ENCODE measurements at regions not wholly inside any gene's neighbourhood (a gene's known extent, or its start where the extent isn't known, plus 50 kb on each side); places are given as distances from the start of the nearest gene placed in this dataset.

DNA sequence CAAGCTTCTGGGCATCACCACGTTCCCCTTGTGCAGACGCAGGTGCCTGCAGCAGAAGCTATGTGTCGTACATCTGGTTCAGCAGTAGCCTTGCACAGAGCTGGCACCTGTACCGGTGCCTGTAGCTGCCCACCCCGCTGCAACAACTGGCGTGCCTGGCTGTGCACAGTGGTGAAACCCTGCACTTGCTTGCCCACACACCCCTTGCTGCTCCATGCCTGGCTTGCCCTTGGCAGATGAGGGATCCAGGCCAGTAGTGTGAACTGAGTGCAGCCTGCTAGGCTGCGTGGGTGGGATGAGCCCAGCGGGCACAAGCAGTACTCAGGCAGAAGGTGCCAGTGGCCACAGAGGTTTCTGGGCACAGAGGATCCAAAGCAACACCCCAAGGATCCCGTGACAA is 528.4 kb downstream of the PPARGC1A start:
- Histone ChIP-seq H3K27me3 (ENCODE audit: low read depth) (no peaks in the 10 kb centered on the region), H3K36me3 (no peaks in the 10 kb centered on the region), H3K4me3 (no peak overlapping the region), H3K4me1 (no peaks in the 10 kb centered on the region), H3K27ac (replicated peaks) (no peak overlapping the region), H3K9me3 (replicated peaks) (no peaks in the 10 kb centered on the region)
- DNase-seq: no peak
- intact Hi-C loops (cut with micrococcal nuclease): no loop called here
- TF ChIP-seq, protein P1, sequence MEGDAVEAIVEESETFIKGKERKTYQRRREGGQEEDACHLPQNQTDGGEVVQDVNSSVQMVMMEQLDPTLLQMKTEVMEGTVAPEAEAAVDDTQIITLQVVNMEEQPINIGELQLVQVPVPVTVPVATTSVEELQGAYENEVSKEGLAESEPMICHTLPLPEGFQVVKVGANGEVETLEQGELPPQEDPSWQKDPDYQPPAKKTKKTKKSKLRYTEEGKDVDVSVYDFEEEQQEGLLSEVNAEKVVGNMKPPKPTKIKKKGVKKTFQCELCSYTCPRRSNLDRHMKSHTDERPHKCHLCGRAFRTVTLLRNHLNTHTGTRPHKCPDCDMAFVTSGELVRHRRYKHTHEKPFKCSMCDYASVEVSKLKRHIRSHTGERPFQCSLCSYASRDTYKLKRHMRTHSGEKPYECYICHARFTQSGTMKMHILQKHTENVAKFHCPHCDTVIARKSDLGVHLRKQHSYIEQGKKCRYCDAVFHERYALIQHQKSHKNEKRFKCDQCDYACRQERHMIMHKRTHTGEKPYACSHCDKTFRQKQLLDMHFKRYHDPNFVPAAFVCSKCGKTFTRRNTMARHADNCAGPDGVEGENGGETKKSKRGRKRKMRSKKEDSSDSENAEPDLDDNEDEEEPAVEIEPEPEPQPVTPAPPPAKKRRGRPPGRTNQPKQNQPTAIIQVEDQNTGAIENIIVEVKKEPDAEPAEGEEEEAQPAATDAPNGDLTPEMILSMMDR (IDR thresholded peaks at IDR 0.05; ENCODE audit: borderline replicate concordance): no peak

DNA sequence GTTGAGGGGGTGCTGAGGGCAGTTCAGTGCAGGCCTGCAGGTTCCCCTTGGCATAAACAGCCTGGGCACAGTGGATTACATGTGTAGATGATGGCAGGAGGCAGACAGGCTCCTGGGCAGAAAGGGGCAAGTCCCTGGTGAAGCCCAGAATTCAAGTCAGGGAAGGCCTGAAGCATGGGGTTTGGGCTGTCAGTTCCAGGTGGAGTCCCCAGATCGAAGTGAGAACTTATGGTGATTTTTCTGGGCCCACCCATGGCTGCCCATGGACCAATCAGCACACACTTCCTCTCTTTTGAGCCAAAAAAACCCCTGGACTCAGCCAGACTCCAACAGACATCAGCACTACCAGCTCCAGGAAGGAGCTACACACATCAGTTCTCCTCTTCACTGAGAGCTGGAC is 529.1 kb downstream of the PPARGC1A start:
- H3K27me3 ChIP-seq (ENCODE audit: low read depth): no peaks in the 10 kb centered on the region
- no peak overlapping the region for H3K27ac ChIP-seq (replicated peaks)
- H3K4me3 ChIP-seq: no peak overlapping the region
- TF ChIP-seq, protein P1 (IDR thresholded peaks at IDR 0.05; ENCODE audit: borderline replicate concordance): no peak
- no peaks in the 10 kb centered on the region for H3K4me1 ChIP-seq
- no peaks in the 10 kb centered on the region for H3K9me3 ChIP-seq (replicated peaks)
- DNase-seq: no peak
- no peaks in the 10 kb centered on the region for H3K36me3 ChIP-seq
- intact Hi-C loops (cut with micrococcal nuclease): no loop called here

DNA sequence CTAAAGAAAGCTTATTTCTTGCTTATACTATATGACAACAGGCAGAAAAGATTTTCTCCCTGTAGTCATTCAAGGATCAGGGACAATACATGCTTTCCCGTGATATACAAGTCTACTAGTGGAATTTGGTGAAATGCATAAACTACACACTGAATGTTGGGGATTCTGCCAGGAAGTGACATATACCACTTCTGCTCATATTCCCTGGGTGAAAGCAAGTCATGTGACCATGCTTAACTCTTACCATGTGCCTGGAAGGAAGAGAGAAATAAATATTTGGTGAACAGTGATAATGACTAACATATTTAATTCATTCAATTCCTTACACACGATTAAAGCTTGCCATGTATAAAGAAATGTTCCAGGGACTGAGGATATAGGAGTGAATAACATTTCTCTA is 534.6 kb downstream of the PPARGC1A start:
- H3K9me3 ChIP-seq (replicated peaks): no peaks in the 10 kb centered on the region
- H3K4me3 ChIP-seq: no peak overlapping the region
- intact Hi-C loops (cut with micrococcal nuclease): no loop called here
- TF ChIP-seq, protein P1 (IDR thresholded peaks at IDR 0.05; ENCODE audit: borderline replicate concordance): no peak
- H3K27ac ChIP-seq (replicated peaks): no peak overlapping the region
- H3K36me3 ChIP-seq: no peaks in the 10 kb centered on the region
- H3K4me1 ChIP-seq: no peaks in the 10 kb centered on the region
- no peak for DNase-seq
- H3K27me3 ChIP-seq (ENCODE audit: low read depth): no peaks in the 10 kb centered on the region

DNA sequence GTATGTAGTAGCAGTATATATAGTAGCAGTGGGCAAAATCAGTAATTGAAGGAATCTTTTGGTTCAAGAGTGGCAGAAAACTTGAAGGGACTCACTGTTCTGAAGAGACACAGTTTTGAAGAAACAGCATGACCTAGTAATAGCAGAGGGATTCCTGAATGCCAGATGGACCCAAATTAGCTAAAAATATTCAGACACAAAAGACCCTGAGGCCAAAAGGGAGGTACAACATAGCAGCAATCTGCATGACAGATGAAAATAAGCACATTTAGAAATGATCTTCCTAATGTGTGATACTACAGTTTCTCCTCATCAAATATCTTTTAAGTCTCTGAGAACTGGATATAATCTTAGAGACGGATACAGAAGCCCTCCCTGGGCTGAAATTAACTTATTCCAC is 536.6 kb downstream of the PPARGC1A start:
- intact Hi-C loops (cut with micrococcal nuclease): no loop called here
- Histone ChIP-seq H3K27ac (replicated peaks) (no peak overlapping the region), H3K4me3 (no peak overlapping the region), H3K4me1 (no peaks in the 10 kb centered on the region), H3K27me3 (ENCODE audit: low read depth) (no peaks in the 10 kb centered on the region), H3K36me3 (no peaks in the 10 kb centered on the region), H3K9me3 (replicated peaks) (no peaks in the 10 kb centered on the region)
- TF ChIP-seq, protein P1 (IDR thresholded peaks at IDR 0.05; ENCODE audit: borderline replicate concordance): no peak
- DNase-seq: no peak

DNA sequence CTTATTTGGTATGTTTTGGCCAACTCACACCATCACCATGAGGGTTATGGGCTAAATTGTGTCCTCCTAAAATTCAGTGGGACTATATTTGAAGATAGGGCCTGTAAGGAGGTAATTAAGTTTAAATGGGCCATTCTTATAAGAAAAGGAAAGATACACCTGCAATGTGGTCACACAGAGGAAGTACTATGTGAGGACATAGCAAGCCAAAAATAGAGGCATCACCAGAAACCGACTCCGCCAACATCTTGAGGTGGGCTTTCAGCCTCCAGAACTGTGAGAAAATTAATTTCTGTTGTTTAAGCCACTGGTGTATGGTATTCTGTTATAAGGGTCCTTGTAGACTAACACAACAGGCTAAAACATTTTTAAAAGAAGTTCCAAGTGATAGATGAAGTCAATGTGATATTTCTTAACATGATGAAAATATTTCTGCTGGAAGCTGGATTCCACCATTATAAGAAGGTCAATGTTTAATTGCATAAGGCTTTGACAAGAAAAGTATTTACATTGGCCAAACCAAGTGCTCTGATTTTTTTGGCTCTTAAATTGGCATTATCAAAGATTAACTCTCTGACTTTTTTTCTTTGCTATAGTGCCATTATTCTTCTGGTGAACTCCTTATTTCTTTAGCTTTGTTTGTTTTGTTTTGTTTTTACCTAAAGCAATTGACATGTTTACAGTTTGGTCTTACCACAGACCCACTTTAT is 540.9 kb downstream of the PPARGC1A start:
- H3K9me3 ChIP-seq (replicated peaks): no peaks in the 10 kb centered on the region
- TF ChIP-seq, protein P1 (IDR thresholded peaks at IDR 0.05; ENCODE audit: borderline replicate concordance): no peak
- H3K27ac ChIP-seq (replicated peaks): no peak overlapping the region
- no peaks in the 10 kb centered on the region for H3K36me3 ChIP-seq
- no peaks in the 10 kb centered on the region for H3K4me1 ChIP-seq
- H3K4me3 ChIP-seq: no peak overlapping the region
- H3K27me3 ChIP-seq (ENCODE audit: low read depth): no peaks in the 10 kb centered on the region
- no peak for DNase-seq
- intact Hi-C loops (cut with micrococcal nuclease): no loop called here
